Stimulated activated CD4-positive, alpha-beta T cell treated with anti-CD3 and anti-CD28 coated beads, Interleukin-15, amount 100 ng/mL, for 48 hours (primary cell): ENCODE measurements at regions not wholly inside any gene's neighbourhood (a gene's known extent, or its start where the extent isn't known, plus 50 kb on each side); places are given as distances from the start of the nearest gene placed in this dataset.
"Not testable (repeated sequence)": the region's sequence is repeated elsewhere in the genome, so short reads cannot be mapped to it uniquely, and the experiment has no call there.

Source experiments
- DNase-seq, 2 donors: peaks; one replicate each; pipeline ENCODE4 v3.0.0-alpha.2; 2020; ENCODE audit warnings: low read depth in 2 of 2

- DNase-seq = no peak
Observed at GRCh38 chrX:25143596-25143995, 127.8 kb upstream of the ARX start.

GRCh38 chrX:25141684-25142083 is 125.9 kb upstream of the ARX start:
- no peak for DNase-seq

GRCh38 chrX:25131055-25131454 is 115.3 kb upstream of the ARX start:
- no peak for DNase-seq

- no peak for DNase-seq
Observed at GRCh38 chrX:25130619-25131018, 114.9 kb upstream of the ARX start.

GRCh38 chrX:25125483-25125882 is 109.7 kb upstream of the ARX start:
- no peak for DNase-seq

GRCh38 chrX:25124391-25124790 is 108.6 kb upstream of the ARX start:
- no peak for DNase-seq

- DNase-seq = no peak
Observed at GRCh38 chrX:25112156-25112555, 96.4 kb upstream of the ARX start.

- DNase-seq = no peak
Observed at GRCh38 chrX:25108481-25108880, 92.7 kb upstream of the ARX start.

GRCh38 chrX:25105221-25105620 is 89.5 kb upstream of the ARX start:
- no peak for DNase-seq

GRCh38 chrX:25096522-25097045 is 80.8 kb upstream of the ARX start:
- DNase-seq = no peak

GRCh38 chrX:25091152-25091551 is 75.4 kb upstream of the ARX start:
- not testable (repeated sequence) for DNase-seq

GRCh38 chrX:25084446-25084845 is 68.7 kb upstream of the ARX start:
- no peak for DNase-seq

- no peak for DNase-seq
Observed at GRCh38 chrX:25083661-25084060, 67.9 kb upstream of the ARX start.

- no peak for DNase-seq
Observed at GRCh38 chrX:25079020-25079419, 63.3 kb upstream of the ARX start.

- DNase-seq = no peak
Observed at GRCh38 chrX:25076941-25077500, 61.3 kb upstream of the ARX start.

- no peak for DNase-seq
Observed at GRCh38 chrX:25072247-25072646, 56.5 kb upstream of the ARX start.

GRCh38 chrX:25070038-25070437 is 54.3 kb upstream of the ARX start:
- DNase-seq = no peak

GRCh38 chrX:25069209-25069608 is 53.4 kb upstream of the ARX start:
- DNase-seq = no peak

GRCh38 chrX:25068340-25068739 is 52.6 kb upstream of the ARX start:
- DNase-seq = no peak

GRCh38 chrX:25067271-25068172 is 51.8 kb upstream of the ARX start:
- no peak for DNase-seq

GRCh38 chrX:25066131-25066530 is 50.4 kb upstream of the ARX start:
- DNase-seq = no peak
